GM12878 (cell line): ENCODE measurements at regions not wholly inside any gene's neighbourhood (a gene's known extent, or its start where the extent isn't known, plus 50 kb on each side); places are given as distances from the start of the nearest gene placed in this dataset.

Source experiments
- ATAC-seq: fragments of 200-7000 bp; cut with Tn5 transposase; 3 replicates; pipeline ENCODE4 v1.9.1; 2020; ENCODE audit warnings: mild to moderate bottlenecking, moderate library complexity
- BruUV-seq: library from RNA; stranded (reverse); fragments of 400-500 nt; replicated peaks from 2 replicates; lab custom pipeline; 2021; lab: Mats Ljungman, UMichigan
- CTCF ChIA-PET: fragments of 300-600 bp; sonication (Branson Sonifier 250); formaldehyde crosslinking; extraction: SDS; loops from one replicate; lab custom pipeline; 2021; ENCODE audit warnings: inconsistent platforms; lab: Yijun Ruan, JAX
- POLR2A ChIA-PET: fragments of 350-600 bp; formaldehyde crosslinking; extraction: SDS; loops from one replicate; lab custom pipeline; 2021; ENCODE audit warnings: inconsistent platforms; lab: Charles Lee
- RAD21 ChIA-PET: fragments of 300-600 bp; sonication (Branson Sonifier 250); formaldehyde crosslinking; loops from one replicate; lab custom pipeline; 2023; ENCODE audit warnings: antibody characterized with exemption; ENCODE audit not compliant: unreplicated experiment; lab: Charles Lee
- SMC1A ChIA-PET: fragments of 300-600 bp; sonication (Branson Sonifier 250); formaldehyde crosslinking; loops from one replicate; lab custom pipeline; 2023; ENCODE audit not compliant: unreplicated experiment, uncharacterized antibody; lab: Charles Lee
- DNase-seq: peaks from one replicate; pipeline ENCODE4 v3.0.0-alpha.2; 2011; ENCODE audit warnings: low read depth, low spot score
- FAIRE-seq: peaks from 3 replicates; lab custom pipeline; 2011; peaks lifted over from hg19 to GRCh38; lab: Jason Lieb, UNC
- H2AFZ ChIP-seq: 2 replicates; pipeline ENCODE4 v1.6.0; 2011; ENCODE audit warnings: low read depth, low read length, control low read depth; ENCODE audit not compliant: control insufficient read depth
- H3K27ac ChIP-seq: 2 replicates; pipeline ENCODE4 v1.5.1; 2011; ENCODE audit warnings: control low read depth; ENCODE audit not compliant: control insufficient read depth, insufficient read depth
- H3K27me3 ChIP-seq, 2 experiments: replicated peaks in 1 of 2; 2 replicates each; pipeline versions ENCODE4 v1.6.0 to v1.6.1; 2011; ENCODE audit warnings: low read length in 1 of 2; ENCODE audit not compliant: control insufficient read depth in 2 of 2, insufficient read depth in 2 of 2
- H3K36me3 ChIP-seq, 2 experiments: 2 replicates each; pipeline ENCODE4 v1.5.1; 2011; ENCODE audit warnings: low read length in 1 of 2; ENCODE audit not compliant: control insufficient read depth in 2 of 2, insufficient read depth in 2 of 2
- H3K4me1 ChIP-seq: 2 replicates; pipeline ENCODE4 v1.6.1; 2011; ENCODE audit warnings: mild to moderate bottlenecking, low read length, moderate library complexity, mixed read lengths; ENCODE audit not compliant: control insufficient read depth, insufficient read depth
- H3K4me2 ChIP-seq: 2 replicates; pipeline ENCODE4 v1.6.0; 2011; ENCODE audit warnings: control low read depth; ENCODE audit not compliant: control insufficient read depth, insufficient read depth
- H3K4me3 ChIP-seq: fragments of 200-600 bp; sonication (generic); 2 replicates; pipeline ENCODE4 v1.5.1; 2016
- H3K79me2 ChIP-seq: 2 replicates; pipeline ENCODE4 v1.6.0; 2011; ENCODE audit warnings: low read length; ENCODE audit not compliant: control insufficient read depth, insufficient read depth
- H3K9ac ChIP-seq: 2 replicates; pipeline ENCODE4 v1.8.0; 2011; ENCODE audit warnings: low read length, control low read depth, mixed read lengths; ENCODE audit not compliant: control insufficient read depth, insufficient read depth
- H3K9me3 ChIP-seq: replicated peaks from 3 replicates; pipeline ENCODE4 v1.5.1; 2011; ENCODE audit warnings: mild to moderate bottlenecking, low read length; ENCODE audit not compliant: control insufficient read depth, insufficient read depth
- H4K20me1 ChIP-seq: 2 replicates; pipeline ENCODE4 v1.6.0; 2011; ENCODE audit not compliant: control insufficient read depth, insufficient read depth
- CHD1 ChIP-seq: IDR thresholded peaks from 2 replicates; pipeline ENCODE4 v1.6.1; 2012; ENCODE audit warnings: low read depth, low read length, improper control_type of control experiment
- NFYA ChIP-seq: IDR thresholded peaks from 2 replicates; pipeline ENCODE4 v1.6.1; 2011; ENCODE audit warnings: low read depth, mild to moderate bottlenecking, low read length, improper control_type of control experiment, borderline replicate concordance
- NRF1 ChIP-seq: conservative IDR thresholded peaks from 2 replicates; pipeline ENCODE4 v1.6.1; 2011; ENCODE audit warnings: mild to moderate bottlenecking, low read depth, low read length, improper control_type of control experiment
- RUNX3 ChIP-seq: IDR thresholded peaks from 2 replicates; pipeline ENCODE4 v1.6.1; 2012; ENCODE audit warnings: low read length, inconsistent platforms
- SIN3A ChIP-seq: IDR thresholded peaks from 2 replicates; pipeline ENCODE4 v1.6.1; 2012; ENCODE audit warnings: low read depth, low read length, improper control_type of control experiment
- SMARCA5 ChIP-seq: fragments of 450-650 bp; IDR thresholded peaks from 2 replicates; pipeline ENCODE4 v1.6.1; 2017; ENCODE audit warnings: mild to moderate bottlenecking
- SPI1 ChIP-seq: IDR thresholded peaks from 2 replicates; pipeline ENCODE4 v1.6.1; 2011; ENCODE audit warnings: low read depth, mild to moderate bottlenecking, low read length, moderate library complexity, borderline replicate concordance; ENCODE audit not compliant: insufficient read depth
- TCF12 ChIP-seq: IDR thresholded peaks from 2 replicates; pipeline ENCODE4 v1.6.1; 2011; ENCODE audit warnings: low read depth, mild to moderate bottlenecking, low read length
- ZNF207 ChIP-seq: fragments of 450-650 bp; IDR thresholded peaks from 2 replicates; pipeline ENCODE4 v1.6.1; 2014; ENCODE audit warnings: antibody characterized with exemption, mild to moderate bottlenecking, borderline replicate concordance
- ZNF24 ChIP-seq: fragments of 450-650 bp; IDR thresholded peaks from 2 replicates; pipeline ENCODE4 v1.6.1; 2017; ENCODE audit warnings: antibody characterized with exemption, mild to moderate bottlenecking
- ZNF384 ChIP-seq: IDR thresholded peaks from 2 replicates; pipeline ENCODE4 v1.6.1; 2012; ENCODE audit warnings: low read depth, mild to moderate bottlenecking, low read length, improper control_type of control experiment, borderline replicate concordance
- ZSCAN29 ChIP-seq: fragments of 450-650 bp; IDR thresholded peaks from 2 replicates; pipeline ENCODE4 v1.6.1; 2017; ENCODE audit warnings: mild to moderate bottlenecking, moderate library complexity
- WGBS: methylation state at CpG from one replicate; pipeline ENCODE4 v1.1.6; 2016; ENCODE audit warnings: low lambda C conversion rate; ENCODE audit not compliant: insufficient replicate concordance, insufficient coverage; ENCODE audit errors: missing lambda C conversion rate; 5-methylcytosine and 5-hydroxymethylcytosine counted together
- in situ Hi-C: fragments of 300-500 bp; cut with MboI; formaldehyde crosslinking; loops from 9 replicates; pipeline ENCODE4 v1.14.3; 2018; ENCODE audit warnings: mixed read lengths
- intact Hi-C: fragments of 100-400 bp; cut with micrococcal nuclease; formaldehyde crosslinking; loops from one replicate; pipeline ENCODE4 v1.14.2; 2022; ENCODE audit not compliant: unreplicated experiment
- TF ChIP-seq, protein P1 (sequence below): fragments of 450-650 bp; IDR thresholded peaks from 2 replicates; pipeline ENCODE4 v1.6.1; 2017; ENCODE audit warnings: mild to moderate bottlenecking, low read depth, inconsistent platforms; ENCODE audit not compliant: poor library complexity, severe bottlenecking
- TF ChIP-seq, protein P2 (sequence below): IDR thresholded peaks from 2 replicates; pipeline ENCODE4 v1.6.1; 2011; ENCODE audit warnings: low read depth, low read length, improper control_type of control experiment, borderline replicate concordance
- TF ChIP-seq, protein P3 (sequence below): fragments of 450-650 bp; IDR thresholded peaks from 2 replicates; pipeline ENCODE4 v1.6.1; 2018; ENCODE audit warnings: borderline replicate concordance, mild to moderate bottlenecking; ENCODE audit not compliant: partially characterized antibody

DNA sequence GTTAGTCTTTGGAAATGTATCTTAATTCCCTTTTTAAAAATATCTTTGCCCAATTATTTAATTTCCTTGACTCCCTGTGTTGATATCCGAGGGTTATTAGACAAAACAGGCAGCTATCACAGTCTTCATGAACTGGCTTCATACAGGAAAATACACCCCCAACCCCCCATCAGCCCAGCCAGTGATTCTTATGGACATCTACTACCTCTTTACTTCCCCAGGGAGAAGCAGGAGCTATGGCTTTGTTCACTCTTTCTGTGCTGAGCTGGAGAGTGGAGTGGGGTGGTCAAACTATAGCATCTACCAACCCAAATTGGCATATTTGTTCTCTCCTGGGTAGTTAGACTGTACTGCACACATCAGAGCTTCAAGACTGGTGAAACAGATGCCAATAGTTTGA is 134.4 kb upstream of the SLC38A2 start:
- Histone ChIP-seq H3K27me3 (no peaks in the 10 kb centered on the region), H3K9me3 (peaks cover 12% of the 10 kb centered on the region), H3K79me2 (no peaks in the 10 kb centered on the region), H3K36me3 (no peaks in the 10 kb centered on the region), H3K4me2 (no peak overlapping the region), H4K20me1 (no peaks in the 10 kb centered on the region), H3K9ac (no peak overlapping the region), H3K27ac (no peak overlapping the region)
- ChIA-PET POLR2A (interaction anchor here (0.5 kb wide), 1 partner anchor 19 kb away, joined by 3 read pairs; no protein-coding TSS in a partner anchor), CTCF (interaction anchor here (0.6 to 1.1 kb wide), 3 partner anchors 10 to 1736 kb away, joined by 3 to 4 read pairs (median 3); no protein-coding TSS in a partner anchor), RAD21 (no interaction called here), SMC1A (interaction anchor here (1.1 to 1.2 kb wide), 3 partner anchors 9 to 10 kb away, joined by 4 to 5 read pairs (median 4); no protein-coding TSS in a partner anchor)
- no peak for DNase-seq
- intact Hi-C loops: no loop called here
- no peak for ATAC-seq
- TF ChIP-seq, protein P1, sequence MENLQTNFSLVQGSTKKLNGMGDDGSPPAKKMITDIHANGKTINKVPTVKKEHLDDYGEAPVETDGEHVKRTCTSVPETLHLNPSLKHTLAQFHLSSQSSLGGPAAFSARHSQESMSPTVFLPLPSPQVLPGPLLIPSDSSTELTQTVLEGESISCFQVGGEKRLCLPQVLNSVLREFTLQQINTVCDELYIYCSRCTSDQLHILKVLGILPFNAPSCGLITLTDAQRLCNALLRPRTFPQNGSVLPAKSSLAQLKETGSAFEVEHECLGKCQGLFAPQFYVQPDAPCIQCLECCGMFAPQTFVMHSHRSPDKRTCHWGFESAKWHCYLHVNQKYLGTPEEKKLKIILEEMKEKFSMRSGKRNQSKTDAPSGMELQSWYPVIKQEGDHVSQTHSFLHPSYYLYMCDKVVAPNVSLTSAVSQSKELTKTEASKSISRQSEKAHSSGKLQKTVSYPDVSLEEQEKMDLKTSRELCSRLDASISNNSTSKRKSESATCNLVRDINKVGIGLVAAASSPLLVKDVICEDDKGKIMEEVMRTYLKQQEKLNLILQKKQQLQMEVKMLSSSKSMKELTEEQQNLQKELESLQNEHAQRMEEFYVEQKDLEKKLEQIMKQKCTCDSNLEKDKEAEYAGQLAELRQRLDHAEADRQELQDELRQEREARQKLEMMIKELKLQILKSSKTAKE: no peak
- TF ChIP-seq, protein P2, sequence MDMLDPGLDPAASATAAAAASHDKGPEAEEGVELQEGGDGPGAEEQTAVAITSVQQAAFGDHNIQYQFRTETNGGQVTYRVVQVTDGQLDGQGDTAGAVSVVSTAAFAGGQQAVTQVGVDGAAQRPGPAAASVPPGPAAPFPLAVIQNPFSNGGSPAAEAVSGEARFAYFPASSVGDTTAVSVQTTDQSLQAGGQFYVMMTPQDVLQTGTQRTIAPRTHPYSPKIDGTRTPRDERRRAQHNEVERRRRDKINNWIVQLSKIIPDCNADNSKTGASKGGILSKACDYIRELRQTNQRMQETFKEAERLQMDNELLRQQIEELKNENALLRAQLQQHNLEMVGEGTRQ: no peak
- TF ChIP-seq NFYA (no peak), NRF1 (no peak), SMARCA5 (no peak), ZNF24 (no peak), SPI1 (no peak), CHD1 (no peak), RUNX3 (no peak), ZSCAN29 (no peak), TCF12 (no peak), ZNF207 (no peak), ZNF384 (no peak), SIN3A (no peak)
- TF ChIP-seq, protein P3, sequence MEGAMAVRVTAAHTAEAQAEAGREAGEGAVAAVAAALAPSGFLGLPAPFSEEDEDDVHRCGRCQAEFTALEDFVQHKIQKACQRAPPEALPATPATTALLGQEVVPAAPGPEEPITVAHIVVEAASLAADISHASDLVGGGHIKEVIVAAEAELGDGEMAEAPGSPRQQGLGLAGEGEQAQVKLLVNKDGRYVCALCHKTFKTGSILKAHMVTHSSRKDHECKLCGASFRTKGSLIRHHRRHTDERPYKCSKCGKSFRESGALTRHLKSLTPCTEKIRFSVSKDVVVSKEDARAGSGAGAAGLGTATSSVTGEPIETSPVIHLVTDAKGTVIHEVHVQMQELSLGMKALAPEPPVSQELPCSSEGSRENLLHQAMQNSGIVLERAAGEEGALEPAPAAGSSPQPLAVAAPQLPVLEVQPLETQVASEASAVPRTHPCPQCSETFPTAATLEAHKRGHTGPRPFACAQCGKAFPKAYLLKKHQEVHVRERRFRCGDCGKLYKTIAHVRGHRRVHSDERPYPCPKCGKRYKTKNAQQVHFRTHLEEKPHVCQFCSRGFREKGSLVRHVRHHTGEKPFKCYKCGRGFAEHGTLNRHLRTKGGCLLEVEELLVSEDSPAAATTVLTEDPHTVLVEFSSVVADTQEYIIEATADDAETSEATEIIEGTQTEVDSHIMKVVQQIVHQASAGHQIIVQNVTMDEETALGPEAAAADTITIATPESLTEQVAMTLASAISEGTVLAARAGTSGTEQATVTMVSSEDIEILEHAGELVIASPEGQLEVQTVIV: no peak
- TF ChIP-seq, all 136 proteins: peak for 0
- Histone ChIP-seq H3K4me1 (no peaks in the 10 kb centered on the region), H3K4me3 (no peak overlapping the region), H2AFZ (no peak overlapping the region)
- BruUV-seq: no TSS peak
- WGBS: 88% methylated on average over 1 of the region's 1 CpG
- in situ Hi-C loops: no loop called here
- FAIRE-seq: no peak
